HG02623 (cell line): ENCODE measurements at regions not wholly inside any gene's neighbourhood (a gene's known extent, or its start where the extent isn't known, plus 50 kb on each side); places are given as distances from the start of the nearest gene placed in this dataset.

Experiments used
- ATAC-seq: cut with Tn5 transposase; IDR thresholded peaks from one replicate; pipeline ENCODE4 v1.9.1; 2021; ENCODE audit warnings: moderate library complexity; ENCODE audit not compliant: unreplicated experiment

DNA sequence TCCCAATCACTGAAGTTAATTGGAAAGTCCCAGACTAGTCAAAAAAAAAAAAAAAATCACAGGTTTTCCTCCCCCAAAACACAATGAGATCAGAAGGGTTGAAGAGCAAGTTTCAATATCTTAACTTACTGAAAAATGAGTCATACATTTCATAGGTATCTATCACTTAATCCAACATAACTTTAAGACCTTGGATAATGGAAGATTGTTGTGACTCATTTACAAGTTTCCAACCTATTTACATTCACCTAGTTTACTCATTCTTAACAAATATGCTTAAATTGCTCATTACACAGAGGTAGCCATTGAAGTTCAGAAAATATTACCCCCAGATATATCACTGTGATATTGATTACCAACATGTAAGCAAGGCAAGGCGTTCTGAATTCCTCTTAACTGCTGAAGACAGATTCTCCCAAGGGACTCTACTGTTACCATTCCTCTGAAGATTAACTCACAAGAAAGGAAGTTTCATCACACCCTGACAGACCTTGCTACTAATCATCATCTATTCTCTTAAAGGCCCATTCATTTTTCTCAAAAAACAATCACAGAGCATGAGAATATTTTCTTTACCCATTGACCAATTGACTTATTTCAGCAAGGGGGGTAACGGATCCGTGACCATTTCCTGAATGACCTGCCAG, 563.8 kb downstream of the TLE1 start:
- ATAC-seq = no peak

DNA sequence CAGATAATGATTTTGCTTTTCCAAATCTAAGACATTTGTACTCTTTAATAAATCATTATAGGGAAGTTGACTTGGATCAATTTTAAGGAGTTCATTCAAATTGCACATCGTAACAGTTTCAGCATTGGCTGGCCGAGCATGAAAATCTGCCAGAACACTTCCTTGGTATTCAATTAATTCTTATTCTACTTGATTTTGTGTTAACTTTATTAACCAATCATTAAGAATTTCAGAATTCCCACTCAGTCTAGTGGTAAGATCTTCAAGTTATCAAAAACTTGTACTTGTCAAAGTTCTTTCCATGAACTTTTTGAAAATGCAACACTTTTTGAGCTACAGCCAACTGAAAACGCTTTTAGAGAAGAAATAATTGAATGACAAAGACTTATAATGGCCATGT, 565.8 kb downstream of the TLE1 start:
- no peak for ATAC-seq

DNA sequence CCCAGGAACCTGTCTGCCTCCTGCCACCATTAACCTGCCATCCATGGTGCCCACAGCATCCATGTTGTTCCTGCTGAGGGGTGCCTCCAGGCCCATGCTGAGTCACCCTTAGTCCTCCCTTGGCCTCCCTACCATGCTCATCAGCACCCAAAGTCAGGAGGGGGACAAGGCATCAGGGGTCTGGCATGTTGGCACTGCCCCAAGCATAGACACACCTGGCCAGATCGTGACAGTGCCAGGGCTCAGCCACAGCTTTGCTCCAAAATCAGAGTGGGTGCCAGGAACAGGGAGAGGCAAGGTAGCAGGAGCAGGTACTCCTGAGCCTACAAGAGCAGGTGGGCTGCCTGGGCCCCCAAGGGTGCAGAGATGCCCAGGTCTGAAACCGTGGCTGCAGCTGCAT, 566.6 kb downstream of the TLE1 start:
- no peak for ATAC-seq

GRCh38 chr9:81119591-81119990, 569.8 kb downstream of the TLE1 start:
- ATAC-seq = no peak

- no peak for ATAC-seq
Observed at GRCh38 chr9:81118416-81118815, 570.9 kb downstream of the TLE1 start.

DNA sequence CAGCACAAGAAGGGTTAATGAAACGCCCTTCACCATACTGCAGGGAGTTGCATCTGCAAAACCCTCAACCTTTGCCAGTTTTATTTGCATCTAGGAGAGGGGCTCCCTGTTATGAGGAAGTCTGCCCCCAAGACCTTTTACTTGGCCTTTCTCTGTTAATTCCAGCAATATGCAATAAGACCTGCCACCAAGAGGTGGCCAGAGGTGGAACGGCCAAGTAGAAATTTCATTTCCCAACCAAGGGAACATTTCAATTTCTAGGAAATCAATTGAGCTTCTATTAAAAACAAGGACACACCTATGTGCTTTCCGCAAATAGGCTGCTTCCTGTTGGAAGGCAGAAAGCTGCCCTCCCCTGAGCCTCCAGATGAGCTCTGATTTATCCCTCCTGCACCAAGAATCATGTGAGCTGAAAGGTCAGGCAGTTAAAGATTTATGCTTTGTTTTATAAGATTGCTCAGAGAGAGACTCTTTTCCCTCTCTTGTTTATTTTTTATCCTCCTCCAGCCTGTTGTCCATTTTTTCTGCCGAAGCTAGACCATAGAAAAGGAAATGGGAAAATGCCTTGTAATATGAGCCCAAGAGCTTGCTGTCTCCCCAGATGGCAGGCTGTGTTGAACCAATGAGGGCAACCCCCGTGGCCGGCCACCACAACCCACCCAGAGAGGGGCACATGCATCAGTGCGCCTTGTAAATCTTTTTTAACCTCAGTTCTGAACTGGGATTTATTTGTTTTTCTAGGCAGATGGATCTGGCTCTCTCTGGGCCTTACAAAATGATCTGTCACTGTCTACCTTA, 572.8 kb downstream of the TLE1 start:
- ATAC-seq = no peak

- ATAC-seq = peak; percentile 58
Observed at GRCh38 chr9:81113453-81114124, 575.8 kb downstream of the TLE1 start.

- no peak for ATAC-seq
Observed at GRCh38 chr9:81112627-81113452, 576.5 kb downstream of the TLE1 start.

GRCh38 chr9:81108821-81109220, 580.5 kb downstream of the TLE1 start:
- no peak for ATAC-seq

- ATAC-seq = no peak
Observed at GRCh38 chr9:81108391-81108790, 581.0 kb downstream of the TLE1 start.

DNA sequence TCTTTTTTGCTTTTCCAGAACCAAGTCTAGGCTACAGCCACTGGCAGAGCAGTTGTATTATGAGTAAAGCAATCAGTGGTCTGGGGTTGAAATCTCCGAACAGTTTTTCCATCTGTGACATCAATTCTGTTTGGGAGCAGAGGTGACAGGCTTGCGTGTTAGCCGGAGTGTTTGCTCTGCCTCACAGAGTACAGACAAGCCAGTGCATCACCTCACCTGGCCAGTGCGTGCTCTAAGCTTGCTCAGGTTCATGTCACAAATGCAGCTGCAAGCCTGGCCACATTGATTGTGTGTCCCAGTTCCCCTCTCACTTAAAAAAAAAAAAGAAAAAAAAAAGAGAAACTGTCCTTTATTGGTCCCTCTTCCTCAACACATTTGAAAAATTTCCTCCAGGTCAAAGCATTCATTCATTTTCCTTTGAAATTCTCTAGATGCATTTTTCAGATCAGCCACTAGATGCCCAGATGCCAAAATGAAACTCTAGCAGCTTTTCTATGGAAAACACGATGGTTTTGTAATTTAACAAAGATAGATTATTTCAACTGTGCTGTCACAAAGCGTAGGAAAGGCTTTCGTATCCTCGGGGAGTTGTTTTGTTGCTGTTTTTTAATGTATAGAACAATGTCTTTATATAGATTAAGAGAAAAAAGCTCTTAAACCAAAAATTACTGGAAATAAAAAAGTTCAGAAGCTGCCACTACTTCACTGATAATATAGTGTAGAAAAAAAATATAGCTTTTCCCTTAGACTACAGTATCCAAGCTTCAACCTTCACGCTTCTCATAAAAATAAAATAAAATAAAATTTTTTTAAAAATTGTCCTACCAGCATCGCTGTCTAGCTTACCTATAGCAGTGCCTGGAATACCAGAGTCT, 585.5 kb downstream of the TLE1 start:
- no peak for ATAC-seq

- ATAC-seq = no peak
Observed at GRCh38 chr9:81097131-81097847, 592.1 kb downstream of the TLE1 start.

- ATAC-seq = no peak
Observed at GRCh38 chr9:81096625-81097024, 592.7 kb downstream of the TLE1 start.

GRCh38 chr9:81092057-81092456, 597.3 kb downstream of the TLE1 start:
- no peak for ATAC-seq

- ATAC-seq = no peak
Observed at GRCh38 chr9:81088341-81088740, 601.0 kb downstream of the TLE1 start.

GRCh38 chr9:81086416-81086815, 602.9 kb downstream of the TLE1 start:
- no peak for ATAC-seq

DNA sequence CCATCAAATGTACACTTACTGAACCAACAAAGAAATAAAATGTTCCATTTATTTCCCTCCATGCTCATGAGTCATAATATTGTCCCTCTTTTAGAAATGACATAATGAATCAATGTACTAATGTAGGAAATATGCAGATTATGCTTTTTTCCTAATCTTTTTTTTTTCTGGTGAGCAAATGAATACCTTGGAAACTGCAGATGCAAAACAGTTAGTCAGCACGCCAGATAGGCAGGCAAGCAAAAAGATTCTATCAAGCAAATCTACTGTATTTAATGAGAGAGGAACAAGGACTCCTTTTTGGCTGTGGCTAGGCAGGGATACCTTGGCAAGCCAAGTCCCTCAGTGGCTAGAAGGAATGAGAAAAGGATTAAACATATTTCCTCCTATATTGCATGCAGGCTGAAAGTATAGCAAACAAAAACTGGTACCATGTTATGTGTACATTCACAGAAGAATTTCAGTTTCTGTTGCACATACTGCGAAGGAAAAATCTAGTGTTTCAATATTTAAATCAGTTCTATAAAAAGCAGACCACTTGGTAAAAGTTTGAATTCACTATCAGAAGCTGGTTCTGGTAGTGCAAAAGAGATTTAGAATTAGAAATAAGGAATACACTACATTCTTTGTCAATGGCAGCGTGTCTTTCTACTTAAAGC, 605.4 kb downstream of the TLE1 start:
- ATAC-seq = peak; percentile 71

GRCh38 chr9:81083067-81083466, 606.3 kb downstream of the TLE1 start:
- no peak for ATAC-seq

DNA sequence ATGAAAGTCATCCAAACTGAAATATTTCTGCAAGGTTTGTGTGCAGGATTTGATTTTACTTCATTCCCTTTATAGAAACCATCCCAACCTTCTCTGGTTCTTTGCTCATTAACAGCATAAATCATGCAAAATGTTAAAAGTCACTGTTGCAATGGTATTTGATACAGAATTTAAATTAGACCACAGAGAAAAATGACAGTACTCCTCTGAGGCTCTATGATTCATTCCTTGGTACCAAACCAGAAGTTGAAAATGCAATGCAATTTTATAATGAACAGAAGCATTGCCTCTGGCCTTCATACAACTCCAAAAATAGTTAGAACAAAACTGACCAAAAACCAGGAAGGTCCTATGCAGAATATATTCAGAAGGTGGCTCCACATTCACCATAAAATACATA, 607.1 kb downstream of the TLE1 start:
- no peak for ATAC-seq
